Prostate gland (tissue), 2 donors: ENCODE measurements at regions not wholly inside any gene's neighbourhood (a gene's known extent, or its start where the extent isn't known, plus 50 kb on each side); places are given as distances from the start of the nearest gene placed in this dataset.

Experiments used
- CTCF ChIP-seq, 4 experiments: fragments of 200-600 bp in 2 of 4; fragments of 450-650 bp in 2 of 4; sonication (generic) in 2 of 4; IDR thresholded peaks; 1 replicate in 3 of 4; 2 replicates in 1 of 4; pipeline ENCODE4 v1.5.1; 2016 to 2019; ENCODE audit warnings: antibody characterized with exemption in 4 of 4, mild to moderate bottlenecking in 2 of 4, moderate library complexity in 2 of 4
- POLR2A ChIP-seq: fragments of 450-650 bp; IDR thresholded peaks from one replicate; pipeline ENCODE4 v1.6.1; 2016; ENCODE audit warnings: antibody characterized with exemption, mild to moderate bottlenecking
- POLR2AphosphoS5 ChIP-seq: sonication (generic); formaldehyde crosslinking; IDR thresholded peaks from one replicate; pipeline ENCODE4 v1.6.1; 2017; ENCODE audit warnings: antibody characterized with exemption

- TF ChIP-seq CTCF (IDR thresholded peaks at IDR 0.05) (no peak), POLR2AphosphoS5 (no peak), POLR2A (no peak)
These were observed 178.8 kb upstream of the PRDM1 start for GRCh38 chr6:105907301-105907700.
